ENCODE measurements at regions not wholly inside any gene's neighbourhood (a gene's known extent, or its start where the extent isn't known, plus 50 kb on each side); places are given as distances from the start of the nearest gene placed in this dataset.
"Not testable (repeated sequence)": the region's sequence is repeated elsewhere in the genome, so short reads cannot be mapped to it uniquely, and the experiment has no call there.

DNA sequence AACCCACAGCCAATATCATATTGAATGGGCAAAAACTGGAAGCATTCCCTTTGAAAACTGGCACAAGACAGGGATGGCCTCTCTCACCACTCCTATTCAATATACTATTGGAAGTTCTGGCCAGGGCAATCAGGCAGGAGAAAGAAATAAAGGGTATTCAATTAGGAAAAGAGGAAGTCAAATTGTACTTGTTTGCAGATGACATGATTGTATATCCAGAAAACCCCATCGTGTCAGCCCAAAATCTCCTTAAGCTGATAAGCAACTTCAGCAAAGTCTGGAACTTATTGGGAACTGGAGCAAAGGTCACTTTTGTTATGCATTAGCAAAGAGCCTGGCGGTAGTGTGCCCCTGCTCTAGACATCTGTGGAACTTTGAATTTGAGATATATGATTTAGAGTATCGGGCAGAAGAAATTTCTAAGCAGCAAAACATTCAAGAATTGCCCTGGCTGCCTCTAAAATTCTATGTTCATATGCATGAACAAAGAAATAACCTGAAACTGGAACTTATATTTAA is 53.4 kb upstream of the PSMA1 start:
- not testable (repeated sequence) for H3K4me3 ChIP-seq (ENCODE audit: low read depth, low read length)
- DNase-seq (ENCODE audit: low read depth): peak; percentile 27

DNA sequence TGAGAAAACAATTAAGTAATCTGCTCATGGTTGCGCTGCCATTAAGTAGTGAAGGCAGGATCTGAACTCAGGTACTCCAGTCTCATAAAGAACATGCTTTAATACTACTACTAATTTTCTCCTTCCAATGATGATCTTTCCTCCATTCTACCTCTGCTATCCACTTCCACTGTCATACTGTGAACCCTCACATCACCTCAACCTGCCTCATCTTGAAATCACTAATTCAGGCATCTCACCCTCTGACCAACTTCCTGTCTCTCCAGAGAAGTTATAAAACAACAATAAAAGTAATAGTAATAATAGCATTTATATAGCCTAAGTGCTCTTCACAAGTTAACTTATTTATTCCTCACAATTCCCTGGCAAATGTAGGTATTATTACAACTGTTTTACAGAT is 57.1 kb upstream of the PSMA1 start:
- TF ChIP-seq, protein P1, sequence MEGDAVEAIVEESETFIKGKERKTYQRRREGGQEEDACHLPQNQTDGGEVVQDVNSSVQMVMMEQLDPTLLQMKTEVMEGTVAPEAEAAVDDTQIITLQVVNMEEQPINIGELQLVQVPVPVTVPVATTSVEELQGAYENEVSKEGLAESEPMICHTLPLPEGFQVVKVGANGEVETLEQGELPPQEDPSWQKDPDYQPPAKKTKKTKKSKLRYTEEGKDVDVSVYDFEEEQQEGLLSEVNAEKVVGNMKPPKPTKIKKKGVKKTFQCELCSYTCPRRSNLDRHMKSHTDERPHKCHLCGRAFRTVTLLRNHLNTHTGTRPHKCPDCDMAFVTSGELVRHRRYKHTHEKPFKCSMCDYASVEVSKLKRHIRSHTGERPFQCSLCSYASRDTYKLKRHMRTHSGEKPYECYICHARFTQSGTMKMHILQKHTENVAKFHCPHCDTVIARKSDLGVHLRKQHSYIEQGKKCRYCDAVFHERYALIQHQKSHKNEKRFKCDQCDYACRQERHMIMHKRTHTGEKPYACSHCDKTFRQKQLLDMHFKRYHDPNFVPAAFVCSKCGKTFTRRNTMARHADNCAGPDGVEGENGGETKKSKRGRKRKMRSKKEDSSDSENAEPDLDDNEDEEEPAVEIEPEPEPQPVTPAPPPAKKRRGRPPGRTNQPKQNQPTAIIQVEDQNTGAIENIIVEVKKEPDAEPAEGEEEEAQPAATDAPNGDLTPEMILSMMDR (IDR thresholded peaks at IDR 0.05; ENCODE audit: insufficient read depth, low read depth, low read length): no peak
- DNase-seq (ENCODE audit: low read depth): no peak
- no peak overlapping the region for H3K4me3 ChIP-seq (ENCODE audit: low read depth, low read length)

DNA sequence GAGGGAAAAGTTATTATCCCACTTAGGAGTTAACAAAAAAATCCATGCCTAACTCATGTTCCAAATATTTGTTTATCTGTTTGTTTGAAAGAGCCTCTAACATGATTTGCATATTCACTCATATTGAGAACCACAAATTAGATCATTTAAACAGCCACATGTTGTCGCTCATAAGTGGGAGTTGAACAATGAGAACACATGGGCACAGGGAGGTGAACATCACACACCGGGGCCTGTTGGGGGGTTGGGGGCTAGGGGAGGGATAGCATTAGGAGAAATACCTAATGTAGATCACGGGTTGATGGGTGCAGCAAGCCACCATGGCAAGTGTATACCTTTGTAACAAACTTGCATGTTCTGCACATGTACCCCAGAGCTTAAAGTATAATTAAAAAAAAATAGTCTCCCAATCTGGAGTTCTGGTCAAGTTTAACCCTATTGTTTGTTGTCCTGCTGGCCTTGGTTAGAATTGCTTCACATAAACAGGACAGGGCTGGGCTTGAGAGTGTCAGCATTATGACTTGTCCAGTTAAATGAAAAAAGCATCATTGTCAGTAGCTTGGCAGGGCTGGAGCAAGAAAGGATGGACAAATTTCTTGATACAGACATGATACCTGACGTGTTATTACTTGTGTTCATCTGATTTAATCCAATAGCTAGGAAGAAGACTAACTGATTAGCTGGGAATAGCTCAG is 57.8 kb upstream of the PSMA1 start:
- TF ChIP-seq, protein P1 (IDR thresholded peaks at IDR 0.05; ENCODE audit: insufficient read depth, low read depth, low read length): no peak
- no peak for DNase-seq (ENCODE audit: low read depth)
- H3K4me3 ChIP-seq (ENCODE audit: low read depth, low read length): no peak overlapping the region

DNA sequence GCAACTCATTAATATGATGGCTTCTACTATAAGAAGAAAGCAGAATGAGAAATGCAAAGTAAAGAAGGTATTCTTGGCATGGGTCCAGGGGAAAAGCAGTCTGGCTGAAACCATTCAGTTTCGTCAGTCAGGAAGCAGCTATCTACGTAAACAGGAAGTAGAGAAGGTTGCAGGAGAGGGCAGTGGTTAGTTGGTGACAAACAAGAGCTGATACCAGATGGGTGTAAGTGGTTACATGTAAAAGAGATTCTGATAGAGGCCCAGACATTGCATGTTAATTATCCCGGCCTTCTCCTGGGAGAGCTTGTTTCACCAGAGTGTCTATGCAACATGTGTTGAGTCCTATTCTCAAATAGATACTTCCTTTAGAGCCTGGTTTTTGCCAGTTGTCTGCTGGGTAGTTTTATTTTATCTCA is 58.4 kb upstream of the PSMA1 start:
- H3K4me3 ChIP-seq (ENCODE audit: low read depth, low read length): no peak overlapping the region
- peak; percentile 85 for DNase-seq (ENCODE audit: low read depth)
- TF ChIP-seq, protein P1 (IDR thresholded peaks at IDR 0.05; ENCODE audit: insufficient read depth, low read depth, low read length): no peak

DNA sequence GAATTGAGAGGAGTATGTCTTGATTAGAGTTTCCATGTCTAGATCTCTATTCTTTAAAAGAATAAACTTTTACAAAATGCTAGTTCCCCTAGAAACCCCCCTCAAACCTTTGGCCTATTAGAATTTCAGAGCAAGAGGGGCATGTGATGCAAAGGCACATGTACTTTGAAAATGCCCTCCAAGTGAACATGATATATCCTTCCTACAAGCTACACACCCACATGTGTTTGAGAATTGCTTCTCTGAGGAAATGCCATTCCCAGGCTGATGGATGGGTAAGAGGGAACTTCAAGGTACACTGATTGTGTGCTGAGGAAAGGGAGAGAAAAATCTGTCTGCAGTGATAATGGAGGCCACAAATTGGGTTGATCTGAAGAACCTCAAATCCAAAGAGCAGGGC is 59.5 kb upstream of the PSMA1 start:
- TF ChIP-seq, protein P1 (IDR thresholded peaks at IDR 0.05; ENCODE audit: insufficient read depth, low read depth, low read length): no peak
- H3K4me3 ChIP-seq (ENCODE audit: low read depth, low read length): no peak overlapping the region
- no peak for DNase-seq (ENCODE audit: low read depth)

DNA sequence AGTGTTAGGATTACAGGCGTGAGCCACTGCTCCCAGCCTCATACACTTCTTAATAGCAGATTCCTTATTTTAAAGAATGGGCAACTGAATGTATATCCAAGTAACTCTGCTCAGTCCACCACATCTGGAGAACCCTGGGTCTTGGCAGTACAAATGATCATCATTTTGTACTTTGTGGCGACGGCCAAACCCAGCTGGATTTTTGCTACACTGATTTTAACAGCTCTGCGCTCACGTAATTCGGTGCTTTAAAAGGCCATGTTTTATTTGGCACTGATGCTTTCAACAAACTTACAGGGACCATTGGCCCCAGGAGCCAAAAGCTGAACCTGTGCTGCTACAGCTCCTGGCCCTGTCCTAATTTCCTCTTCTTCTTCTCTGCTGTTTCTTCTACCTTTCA is 60.8 kb upstream of the PDE3B start:
- TF ChIP-seq, protein P1 (IDR thresholded peaks at IDR 0.05; ENCODE audit: insufficient read depth, low read depth, low read length): no peak
- no peak for DNase-seq (ENCODE audit: low read depth)
- no peak overlapping the region for H3K4me3 ChIP-seq (ENCODE audit: low read depth, low read length)

DNA sequence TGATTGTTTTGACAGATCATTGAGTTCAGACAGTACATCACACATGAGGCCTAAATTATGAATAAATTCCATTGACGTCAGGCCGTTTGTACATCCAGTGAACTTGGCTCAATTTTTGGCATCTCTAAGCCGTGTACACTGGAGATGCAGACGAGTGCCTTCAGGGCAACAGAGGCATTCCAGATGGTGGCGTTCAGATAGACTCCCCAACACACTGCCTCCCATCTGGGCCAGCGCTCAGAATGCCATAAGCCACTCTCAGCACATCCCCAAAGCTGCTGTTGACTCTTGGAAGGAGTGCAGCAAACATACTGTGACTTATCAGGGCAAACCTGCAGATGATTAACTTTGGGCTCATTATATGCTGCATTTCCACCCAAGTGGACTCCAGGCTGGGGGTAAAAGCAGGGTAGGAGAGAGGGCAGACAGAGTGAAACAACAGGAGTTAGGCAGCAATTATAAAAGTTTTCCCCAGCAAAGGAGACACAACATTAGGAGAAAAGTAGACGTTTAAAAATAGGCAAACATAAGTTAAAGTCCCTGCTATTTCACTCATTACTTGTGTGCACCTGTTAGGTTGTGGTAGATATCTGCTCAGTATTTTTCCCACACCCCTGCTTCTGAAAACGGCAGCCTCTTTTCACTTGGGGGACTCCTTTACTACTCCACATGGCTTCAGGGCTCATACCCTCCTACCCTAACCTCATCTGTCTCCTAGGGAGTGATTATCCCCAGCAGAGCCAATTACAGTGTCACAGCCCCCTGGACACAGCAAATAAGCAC is 60.2 kb upstream of the PDE3B start:
- TF ChIP-seq, protein P1 (IDR thresholded peaks at IDR 0.05; ENCODE audit: insufficient read depth, low read depth, low read length): no peak

More for the DNA sequence above, 60.2 kb upstream of the PDE3B start:
- H3K4me3 ChIP-seq (ENCODE audit: low read depth, low read length): no peak overlapping the region
- DNase-seq (ENCODE audit: low read depth): no peak
